Endodermal cell (in vitro differentiated cells): ENCODE measurements at regions not wholly inside any gene's neighbourhood (a gene's known extent, or its start where the extent isn't known, plus 50 kb on each side); places are given as distances from the start of the nearest gene placed in this dataset.

Experiments used
- DNase-seq: peaks from one replicate; pipeline ENCODE4 v3.0.0-alpha.2; 2017
- H3K27ac ChIP-seq: 2 replicates; pipeline ENCODE4 v1.5.1; 2013; ENCODE audit warnings: mild to moderate bottlenecking, low read depth, low read length, moderate library complexity
- H3K27me3 ChIP-seq: 2 replicates; pipeline ENCODE4 v1.6.1; 2013; ENCODE audit warnings: mild to moderate bottlenecking, low read length, moderate library complexity; ENCODE audit not compliant: insufficient read depth, control insufficient read depth, poor library complexity, severe bottlenecking
- H3K36me3 ChIP-seq: 2 replicates; pipeline ENCODE4 v1.7.0; 2013; ENCODE audit warnings: mild to moderate bottlenecking, low read length, moderate library complexity; ENCODE audit not compliant: control insufficient read depth, insufficient read depth
- H3K4me1 ChIP-seq: one replicate; pipeline ENCODE4 v1.7.0; 2013; ENCODE audit warnings: low read length; ENCODE audit not compliant: control insufficient read depth, insufficient read depth
- H3K4me3 ChIP-seq: 2 replicates; pipeline ENCODE4 v1.5.1; 2013; ENCODE audit warnings: mild to moderate bottlenecking, low read length, moderate library complexity
- H3K9ac ChIP-seq: 2 replicates; pipeline ENCODE4 v1.6.1; 2013; ENCODE audit warnings: mild to moderate bottlenecking, low read length, moderate library complexity; ENCODE audit not compliant: poor library complexity, severe bottlenecking; ENCODE audit errors: extremely low read depth
- H3K9me3 ChIP-seq: 2 replicates; pipeline ENCODE4 v1.6.1; 2013; ENCODE audit warnings: mild to moderate bottlenecking, low read length, moderate library complexity; ENCODE audit not compliant: control insufficient read depth
- H3K27ac Mint-ChIP-seq: 2 replicates; pipeline ENCODE4 v1.8.0; 2020; ENCODE audit warnings: mixed read lengths
- H3K27me3 Mint-ChIP-seq: 2 replicates; pipeline ENCODE4 v1.8.0; 2021; ENCODE audit warnings: mild to moderate bottlenecking, mixed read lengths; ENCODE audit not compliant: insufficient read depth
- H3K36me3 Mint-ChIP-seq: 2 replicates; pipeline ENCODE4 v1.8.0; 2020; ENCODE audit warnings: low read depth, mixed read lengths
- H3K4me1 Mint-ChIP-seq: 2 replicates; pipeline ENCODE4 v1.8.0; 2020; ENCODE audit warnings: mixed read lengths
- H3K4me3 Mint-ChIP-seq: 2 replicates; pipeline ENCODE4 v1.8.0; 2020; ENCODE audit warnings: mild to moderate bottlenecking, moderate library complexity, mixed read lengths
- H3K9me3 Mint-ChIP-seq: 2 replicates; pipeline ENCODE4 v1.8.0; 2020; ENCODE audit warnings: mild to moderate bottlenecking, mixed read lengths
- CTCF ChIP-seq: fragments of 200-600 bp; sonication (generic); conservative IDR thresholded peaks from 2 replicates; pipeline ENCODE4 v1.5.0; 2021; ENCODE audit warnings: antibody characterized with exemption, mild to moderate bottlenecking
- WGBS, 2 experiments: methylation state at CpG; one replicate each; pipeline versions ENCODE4 v1.1.5 to v1.1.7; 2013; ENCODE audit warnings: missing lambda C conversion rate in 2 of 2, mixed read lengths in 1 of 2; ENCODE audit not compliant: insufficient coverage in 1 of 2, insufficient read length in 1 of 2; 5-methylcytosine and 5-hydroxymethylcytosine counted together

GRCh38 chr13:24615911-24616472 is 64.2 kb upstream of the ATP12A start:
- Mint-ChIP-seq H3K4me3 (no peak overlapping the region), H3K9me3 (no peaks in the 10 kb centered on the region), H3K27me3 (no peaks in the 10 kb centered on the region), H3K4me1 (peaks cover 3% of the 10 kb centered on the region), H3K36me3 (no peaks in the 10 kb centered on the region), H3K27ac (no peak overlapping the region)
- no peak overlapping the region for H3K9ac ChIP-seq
- no peak overlapping the region for H3K27ac ChIP-seq
- 92 to 93% methylated on average over 2 to 9 of the region's 9 CpGs for WGBS, 2 experiments
- H3K36me3 ChIP-seq = no peaks in the 10 kb centered on the region
- no peak overlapping the region for H3K4me3 ChIP-seq
- H3K4me1 ChIP-seq = no peaks in the 10 kb centered on the region
- H3K9me3 ChIP-seq = no peaks in the 10 kb centered on the region
- no peaks in the 10 kb centered on the region for H3K27me3 ChIP-seq
- TF ChIP-seq CTCF = no peak
- DNase-seq = no peak

- no peaks in the 10 kb centered on the region for H3K27me3 ChIP-seq
- no peaks in the 10 kb centered on the region for H3K27me3 Mint-ChIP-seq
- H3K36me3 Mint-ChIP-seq = no peaks in the 10 kb centered on the region
- H3K27ac ChIP-seq = no peak overlapping the region
- H3K9me3 Mint-ChIP-seq = no peaks in the 10 kb centered on the region
- no peaks in the 10 kb centered on the region for H3K36me3 ChIP-seq
- H3K27ac Mint-ChIP-seq = no peak overlapping the region
- H3K4me3 ChIP-seq = no peak overlapping the region
- no peaks in the 10 kb centered on the region for H3K9me3 ChIP-seq
- WGBS, 2 experiments = 86 to 100% methylated on average over 2 to 4 of the region's 4 CpGs
- H3K4me1 Mint-ChIP-seq = peaks cover 3% of the 10 kb centered on the region
- no peaks in the 10 kb centered on the region for H3K4me1 ChIP-seq
- DNase-seq = no peak
- no peak overlapping the region for H3K4me3 Mint-ChIP-seq
- no peak overlapping the region for H3K9ac ChIP-seq
- TF ChIP-seq CTCF = no peak
These were observed 63.7 kb upstream of the ATP12A start for GRCh38 chr13:24616514-24616913.

GRCh38 chr13:24617256-24618010 is 62.8 kb upstream of the ATP12A start:
- no peak for DNase-seq
- peaks cover 3% of the 10 kb centered on the region for H3K4me1 Mint-ChIP-seq
- Histone ChIP-seq H3K36me3 (no peaks in the 10 kb centered on the region), H3K9ac (no peak overlapping the region), H3K9me3 (no peaks in the 10 kb centered on the region), H3K27me3 (no peaks in the 10 kb centered on the region), H3K4me1 (no peaks in the 10 kb centered on the region), H3K4me3 (no peak overlapping the region), H3K27ac (no peak overlapping the region)
- TF ChIP-seq CTCF = no peak
- no peaks in the 10 kb centered on the region for H3K27me3 Mint-ChIP-seq
- no peak overlapping the region for H3K4me3 Mint-ChIP-seq
- no peaks in the 10 kb centered on the region for H3K9me3 Mint-ChIP-seq
- WGBS, 2 experiments = 90% methylated on average over 2 to 12 of the region's 12 CpGs
- H3K36me3 Mint-ChIP-seq = no peaks in the 10 kb centered on the region
- no peak overlapping the region for H3K27ac Mint-ChIP-seq
